Vagina (tissue), 2 donors: ENCODE measurements at regions not wholly inside any gene's neighbourhood (a gene's known extent, or its start where the extent isn't known, plus 50 kb on each side); places are given as distances from the start of the nearest gene placed in this dataset.

Experiments used
- CTCF ChIP-seq, 3 experiments: fragments of 450-650 bp in 2 of 3; fragments of 200-600 bp in 1 of 3; sonication (generic) in 1 of 3; IDR thresholded peaks; one replicate each; pipeline ENCODE4 v1.5.1; 2017 to 2019; ENCODE audit warnings: antibody characterized with exemption in 3 of 3, mild to moderate bottlenecking in 2 of 3, moderate library complexity in 2 of 3
- POLR2A ChIP-seq, 2 donors: fragments of 450-650 bp; IDR thresholded peaks; one replicate each; pipeline ENCODE4 v1.6.1; 2017; ENCODE audit warnings: antibody characterized with exemption in 2 of 2, mild to moderate bottlenecking in 2 of 2, moderate library complexity in 2 of 2
- POLR2AphosphoS5 ChIP-seq, 2 donors: sonication (generic); formaldehyde crosslinking; IDR thresholded peaks; one replicate each; pipeline ENCODE4 v1.9.0; 2017; ENCODE audit warnings: antibody characterized with exemption in 2 of 2, mild to moderate bottlenecking in 2 of 2, low read depth in 1 of 2; ENCODE audit not compliant: insufficient read depth in 1 of 2

- TF ChIP-seq CTCF (IDR thresholded peaks at IDR 0.05) (no peak), POLR2AphosphoS5 (IDR thresholded peaks at IDR 0.05; ENCODE audit: insufficient read depth in 1 of 2, low read depth in 1 of 2) (no peak), POLR2A (IDR thresholded peaks at IDR 0.05) (no peak)
Measured at GRCh38 chr14:98878282-98878681, 393.7 kb downstream of the BCL11B start.
